AG09309 (cell line): ENCODE measurements at regions not wholly inside any gene's neighbourhood (a gene's known extent, or its start where the extent isn't known, plus 50 kb on each side); places are given as distances from the start of the nearest gene placed in this dataset.
"Not testable (repeated sequence)": the region's sequence is repeated elsewhere in the genome, so short reads cannot be mapped to it uniquely, and the experiment has no call there.

Experiments
- DNase-seq: peaks from one replicate; pipeline ENCODE4 v3.0.0-alpha.2; 2010; ENCODE audit warnings: low read depth
- H3K4me3 ChIP-seq: 2 replicates; pipeline ENCODE4 v1.5.1; 2011; ENCODE audit warnings: mild to moderate bottlenecking, low read depth, low read length, moderate library complexity; ENCODE audit not compliant: control insufficient read depth
- TF ChIP-seq, protein P1 (sequence below): IDR thresholded peaks from 2 replicates; pipeline ENCODE4 v1.5.1; 2011; ENCODE audit warnings: mild to moderate bottlenecking, low read depth, low read length, inconsistent platforms; ENCODE audit not compliant: insufficient read depth, control insufficient read depth; ENCODE audit errors: missing control alignments

DNA sequence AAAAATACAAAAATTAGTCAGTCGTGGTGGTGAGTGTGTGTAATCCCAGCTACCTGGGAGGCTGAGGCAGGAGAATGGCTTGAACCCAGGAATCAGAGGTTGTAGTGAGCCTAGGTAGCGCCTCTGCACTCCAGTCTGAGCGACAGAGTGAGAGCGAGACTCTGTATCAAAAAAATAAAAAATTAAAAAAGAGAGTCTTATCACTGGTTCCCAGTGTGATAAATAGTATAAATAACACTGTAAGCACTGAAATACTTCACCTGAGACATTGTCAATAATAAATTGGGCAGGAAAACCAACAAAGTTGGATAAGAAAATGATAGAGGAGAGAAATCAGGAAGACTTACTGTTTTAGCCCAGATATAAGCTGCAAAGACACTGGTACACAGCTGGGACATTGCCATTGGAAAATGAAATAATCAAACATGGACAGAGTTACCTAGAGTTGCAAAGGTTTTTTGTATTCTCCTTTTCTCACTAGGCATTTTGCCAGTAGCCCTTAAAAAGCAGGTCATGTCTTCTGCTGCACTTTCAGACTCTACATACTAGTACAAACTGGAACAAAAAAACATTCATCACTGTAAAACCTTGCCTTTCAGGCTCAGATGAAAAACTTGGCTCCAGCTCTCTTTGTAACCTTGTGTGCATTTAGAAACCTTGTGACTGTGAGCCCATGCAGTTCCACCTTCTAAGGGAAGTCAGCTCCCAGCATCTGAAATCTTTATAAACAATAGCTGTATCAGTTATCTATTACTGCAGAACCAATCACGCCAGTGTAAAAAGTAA lies 55.0 kb upstream of the PPP1R2C start:
- TF ChIP-seq, protein P1, sequence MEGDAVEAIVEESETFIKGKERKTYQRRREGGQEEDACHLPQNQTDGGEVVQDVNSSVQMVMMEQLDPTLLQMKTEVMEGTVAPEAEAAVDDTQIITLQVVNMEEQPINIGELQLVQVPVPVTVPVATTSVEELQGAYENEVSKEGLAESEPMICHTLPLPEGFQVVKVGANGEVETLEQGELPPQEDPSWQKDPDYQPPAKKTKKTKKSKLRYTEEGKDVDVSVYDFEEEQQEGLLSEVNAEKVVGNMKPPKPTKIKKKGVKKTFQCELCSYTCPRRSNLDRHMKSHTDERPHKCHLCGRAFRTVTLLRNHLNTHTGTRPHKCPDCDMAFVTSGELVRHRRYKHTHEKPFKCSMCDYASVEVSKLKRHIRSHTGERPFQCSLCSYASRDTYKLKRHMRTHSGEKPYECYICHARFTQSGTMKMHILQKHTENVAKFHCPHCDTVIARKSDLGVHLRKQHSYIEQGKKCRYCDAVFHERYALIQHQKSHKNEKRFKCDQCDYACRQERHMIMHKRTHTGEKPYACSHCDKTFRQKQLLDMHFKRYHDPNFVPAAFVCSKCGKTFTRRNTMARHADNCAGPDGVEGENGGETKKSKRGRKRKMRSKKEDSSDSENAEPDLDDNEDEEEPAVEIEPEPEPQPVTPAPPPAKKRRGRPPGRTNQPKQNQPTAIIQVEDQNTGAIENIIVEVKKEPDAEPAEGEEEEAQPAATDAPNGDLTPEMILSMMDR, result no peak
- H3K4me3 ChIP-seq, result no peak overlapping the region
- DNase-seq, result no peak

DNA sequence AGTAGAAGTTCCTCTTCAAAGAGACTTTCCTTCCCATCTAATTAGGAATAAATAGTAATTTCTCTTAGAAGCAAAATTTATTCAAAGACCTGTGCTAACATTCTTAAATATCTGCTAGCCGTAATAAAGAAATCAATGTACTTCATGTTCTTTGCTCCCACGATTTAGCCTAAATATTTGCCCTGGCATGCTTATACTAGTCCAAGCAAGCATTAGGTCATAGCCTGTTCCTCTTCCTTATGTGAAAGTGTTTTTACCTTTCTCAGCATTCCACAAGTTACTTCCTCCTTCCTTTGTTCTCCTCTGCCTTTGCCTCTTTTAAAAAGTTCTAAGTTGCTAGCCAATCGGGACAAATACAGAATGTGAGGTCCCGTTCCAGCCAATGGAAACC lies 55.6 kb upstream of the PPP1R2C start:
- H3K4me3 ChIP-seq, DNase-seq: not testable (repeated sequence)

DNA sequence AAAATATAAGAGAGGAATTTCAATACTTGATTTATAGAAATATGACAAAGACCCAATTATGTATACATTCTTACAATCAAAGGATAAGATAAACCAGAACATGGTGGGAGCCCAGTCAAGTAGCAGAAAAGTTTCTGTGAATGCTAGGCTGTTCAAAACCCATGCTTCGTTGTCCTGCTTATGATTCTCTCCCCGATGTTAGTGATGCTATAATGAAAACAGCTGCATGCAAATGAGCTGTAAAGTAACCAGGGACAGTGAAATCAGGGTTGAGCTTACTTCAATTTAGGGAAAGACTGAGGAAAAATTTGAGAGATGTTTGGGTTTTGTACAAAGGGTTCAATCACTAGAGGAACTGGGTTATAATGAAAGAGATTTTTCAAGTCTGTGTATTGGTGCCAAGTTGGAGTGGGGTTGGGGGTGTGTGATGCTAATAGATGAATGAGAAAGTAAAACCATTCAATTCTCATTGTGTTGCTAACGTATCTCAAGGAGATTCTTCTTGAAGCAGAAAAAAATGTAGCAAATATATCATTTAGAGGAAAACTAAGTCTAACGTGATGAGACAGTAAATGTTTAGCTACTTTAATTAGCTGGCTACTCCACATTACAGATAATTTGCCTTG lies 59.3 kb upstream of the PPP1R2C start:
- H3K4me3 ChIP-seq, result no peak overlapping the region
- DNase-seq, result no peak
- TF ChIP-seq, protein P1, result no peak

DNA sequence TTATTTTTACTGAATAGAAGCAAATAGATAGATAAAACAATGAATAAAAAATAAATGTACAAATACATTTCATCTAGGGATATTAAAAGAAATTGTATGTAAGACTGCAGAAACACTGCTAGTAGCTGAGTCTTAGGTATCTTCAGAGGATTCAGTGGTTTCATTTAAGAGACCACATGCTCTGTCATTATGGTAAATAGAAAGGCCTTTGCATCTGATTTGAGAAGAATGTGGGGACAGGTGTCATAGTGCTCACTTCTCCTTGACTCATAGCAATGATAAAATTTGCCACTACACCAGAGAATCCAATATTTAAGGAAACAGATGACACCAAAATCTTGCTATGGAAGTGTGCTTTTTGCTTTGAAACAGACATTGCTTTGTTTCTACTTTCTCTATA lies 59.8 kb upstream of the PPP1R2C start:
- TF ChIP-seq, protein P1, result no peak
- DNase-seq, result no peak
- H3K4me3 ChIP-seq, result no peak overlapping the region

DNA sequence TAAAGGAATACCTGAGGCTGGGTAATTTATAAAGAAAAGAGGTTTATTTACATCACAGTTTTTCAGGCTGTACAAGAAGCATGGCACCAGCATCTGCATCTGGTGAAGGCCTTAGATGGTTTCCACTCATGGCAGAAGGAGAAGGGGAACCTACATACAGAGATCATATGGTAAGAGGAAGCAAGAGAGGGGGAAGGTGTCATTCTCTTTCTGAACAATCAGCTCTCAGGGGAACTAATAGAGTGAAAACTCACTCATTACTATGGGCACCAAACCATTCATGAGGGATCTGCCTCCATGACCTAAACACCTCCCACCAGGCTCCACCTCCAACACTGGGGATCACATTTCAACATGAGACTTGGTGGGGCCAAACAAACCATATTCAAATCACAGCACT lies 61.7 kb upstream of the PPP1R2C start:
- H3K4me3 ChIP-seq, result no peak overlapping the region
- TF ChIP-seq, protein P1, result no peak
- DNase-seq, result no peak

DNA sequence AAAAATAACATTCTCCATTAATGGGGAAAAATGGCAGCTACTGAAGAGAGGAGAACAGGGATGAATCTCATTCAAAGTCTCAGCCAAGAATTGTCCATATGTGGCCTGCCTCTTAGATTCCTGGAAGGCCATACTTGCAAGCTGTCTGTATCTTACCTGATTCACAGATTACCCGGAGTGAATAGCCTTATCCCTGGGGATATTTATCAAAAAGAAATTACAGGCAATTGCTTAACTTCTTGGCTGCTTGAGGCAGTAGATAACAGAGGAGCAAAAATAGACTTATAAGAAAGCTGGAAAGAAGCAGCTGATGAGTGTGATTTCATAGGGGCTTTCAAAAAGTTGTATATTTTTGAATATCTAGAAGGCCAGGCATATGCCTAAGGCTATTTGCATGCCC lies 68.8 kb upstream of the PPP1R2C start:
- TF ChIP-seq, protein P1, result no peak
- no peak overlapping the region for H3K4me3 ChIP-seq
- DNase-seq, result no peak

DNA sequence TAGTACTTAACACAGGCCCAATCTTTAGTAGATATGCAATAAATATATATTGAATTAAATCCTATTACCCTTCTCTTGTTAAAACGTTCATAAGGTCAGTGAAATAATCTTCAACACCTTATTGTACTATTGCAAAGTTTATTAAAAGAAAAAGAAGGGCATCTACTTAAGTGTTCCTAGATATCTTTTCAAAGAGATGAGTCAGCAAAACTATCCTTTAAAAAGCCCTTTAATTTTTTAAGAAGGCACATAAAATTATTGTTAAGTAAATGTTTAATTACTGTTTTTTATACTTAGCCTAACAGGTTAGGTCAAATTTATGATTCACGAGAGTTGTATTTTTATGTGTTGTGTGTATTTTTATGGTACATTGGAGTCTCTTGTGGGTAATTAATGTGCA lies 77.3 kb upstream of the PPP1R2C start:
- TF ChIP-seq, protein P1, result no peak
- DNase-seq, result no peak
- no peak overlapping the region for H3K4me3 ChIP-seq
